DND-41 (cell line): ENCODE measurements at regions not wholly inside any gene's neighbourhood (a gene's known extent, or its start where the extent isn't known, plus 50 kb on each side); places are given as distances from the start of the nearest gene placed in this dataset.

Experiments used
- EZH2 ChIP-seq: IDR thresholded peaks from 3 replicates; pipeline ENCODE4 v1.6.1; 2012; ENCODE audit warnings: borderline replicate concordance, low read depth, mild to moderate bottlenecking, moderate library complexity, low read length, inconsistent platforms; ENCODE audit not compliant: severe bottlenecking
- TF ChIP-seq, protein P1 (sequence below): IDR thresholded peaks from 2 replicates; pipeline ENCODE4 v1.5.1; 2012; ENCODE audit warnings: borderline replicate concordance, low read length, moderate library complexity, mild to moderate bottlenecking; ENCODE audit not compliant: poor library complexity, severe bottlenecking; ENCODE audit errors: extremely low read depth

DNA sequence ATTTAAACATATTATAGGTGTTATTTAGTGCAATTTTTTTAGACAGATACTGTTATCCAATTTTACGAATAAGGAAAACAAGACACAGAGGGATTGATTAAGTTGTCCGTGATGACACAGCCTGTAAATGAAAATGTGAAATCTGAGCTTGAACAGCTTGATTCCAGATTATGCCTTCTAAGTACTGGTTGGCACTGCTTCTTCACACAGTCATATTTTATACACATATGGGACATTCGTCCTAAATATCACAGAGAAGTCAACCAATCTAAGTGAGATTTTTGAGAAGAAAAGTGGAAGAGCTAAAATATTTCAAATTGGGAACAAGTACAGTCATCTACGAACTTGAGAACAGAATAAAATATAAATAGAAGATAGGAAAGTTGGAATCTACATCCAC lies 756.3 kb downstream of the BCKDHB start:
- TF ChIP-seq, protein P1, sequence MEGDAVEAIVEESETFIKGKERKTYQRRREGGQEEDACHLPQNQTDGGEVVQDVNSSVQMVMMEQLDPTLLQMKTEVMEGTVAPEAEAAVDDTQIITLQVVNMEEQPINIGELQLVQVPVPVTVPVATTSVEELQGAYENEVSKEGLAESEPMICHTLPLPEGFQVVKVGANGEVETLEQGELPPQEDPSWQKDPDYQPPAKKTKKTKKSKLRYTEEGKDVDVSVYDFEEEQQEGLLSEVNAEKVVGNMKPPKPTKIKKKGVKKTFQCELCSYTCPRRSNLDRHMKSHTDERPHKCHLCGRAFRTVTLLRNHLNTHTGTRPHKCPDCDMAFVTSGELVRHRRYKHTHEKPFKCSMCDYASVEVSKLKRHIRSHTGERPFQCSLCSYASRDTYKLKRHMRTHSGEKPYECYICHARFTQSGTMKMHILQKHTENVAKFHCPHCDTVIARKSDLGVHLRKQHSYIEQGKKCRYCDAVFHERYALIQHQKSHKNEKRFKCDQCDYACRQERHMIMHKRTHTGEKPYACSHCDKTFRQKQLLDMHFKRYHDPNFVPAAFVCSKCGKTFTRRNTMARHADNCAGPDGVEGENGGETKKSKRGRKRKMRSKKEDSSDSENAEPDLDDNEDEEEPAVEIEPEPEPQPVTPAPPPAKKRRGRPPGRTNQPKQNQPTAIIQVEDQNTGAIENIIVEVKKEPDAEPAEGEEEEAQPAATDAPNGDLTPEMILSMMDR, result no peak
- TF ChIP-seq EZH2, result no peak
